ENCODE measurements at regions not wholly inside any gene's neighbourhood (a gene's known extent, or its start where the extent isn't known, plus 50 kb on each side); places are given as distances from the start of the nearest gene placed in this dataset.

DNA sequence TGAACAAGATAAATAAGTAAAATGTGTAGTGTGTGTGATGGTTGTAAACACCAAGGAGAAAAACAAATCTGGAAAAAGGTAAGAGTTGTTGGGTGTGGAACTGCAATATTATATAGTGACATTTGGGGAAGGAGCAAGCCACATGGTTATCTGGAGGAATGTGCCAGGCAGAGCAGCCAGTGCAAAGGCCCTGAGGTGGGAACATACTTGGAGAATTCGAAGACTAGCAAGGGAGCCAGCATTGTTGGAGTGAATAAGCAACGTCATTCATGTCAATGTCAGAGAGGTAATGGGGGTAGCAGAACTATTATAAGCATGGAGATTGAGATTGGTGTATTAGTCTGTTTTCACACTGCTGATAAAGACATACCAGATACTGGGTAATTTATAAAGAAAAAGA, 241.5 kb upstream of the LHX5 start:
- TF ChIP-seq, protein P1, sequence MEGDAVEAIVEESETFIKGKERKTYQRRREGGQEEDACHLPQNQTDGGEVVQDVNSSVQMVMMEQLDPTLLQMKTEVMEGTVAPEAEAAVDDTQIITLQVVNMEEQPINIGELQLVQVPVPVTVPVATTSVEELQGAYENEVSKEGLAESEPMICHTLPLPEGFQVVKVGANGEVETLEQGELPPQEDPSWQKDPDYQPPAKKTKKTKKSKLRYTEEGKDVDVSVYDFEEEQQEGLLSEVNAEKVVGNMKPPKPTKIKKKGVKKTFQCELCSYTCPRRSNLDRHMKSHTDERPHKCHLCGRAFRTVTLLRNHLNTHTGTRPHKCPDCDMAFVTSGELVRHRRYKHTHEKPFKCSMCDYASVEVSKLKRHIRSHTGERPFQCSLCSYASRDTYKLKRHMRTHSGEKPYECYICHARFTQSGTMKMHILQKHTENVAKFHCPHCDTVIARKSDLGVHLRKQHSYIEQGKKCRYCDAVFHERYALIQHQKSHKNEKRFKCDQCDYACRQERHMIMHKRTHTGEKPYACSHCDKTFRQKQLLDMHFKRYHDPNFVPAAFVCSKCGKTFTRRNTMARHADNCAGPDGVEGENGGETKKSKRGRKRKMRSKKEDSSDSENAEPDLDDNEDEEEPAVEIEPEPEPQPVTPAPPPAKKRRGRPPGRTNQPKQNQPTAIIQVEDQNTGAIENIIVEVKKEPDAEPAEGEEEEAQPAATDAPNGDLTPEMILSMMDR (IDR thresholded peaks at IDR 0.05) = no peak
- TF ChIP-seq POLR2AphosphoS5 (IDR thresholded peaks at IDR 0.05) (no peak), POLR2A (IDR thresholded peaks at IDR 0.05; ENCODE audit: low read depth) (no peak), EP300 (IDR thresholded peaks at IDR 0.05) (no peak)

All from esophagus muscularis mucosa (tissue), 4 donors.